Esophagus squamous epithelium (tissue), 5 donors: ENCODE measurements at regions not wholly inside any gene's neighbourhood (a gene's known extent, or its start where the extent isn't known, plus 50 kb on each side); places are given as distances from the start of the nearest gene placed in this dataset.

Experiments used
- DNase-seq: peaks from one replicate; lab custom pipeline; 2025; lab: John Stamatoyannopoulos, UW
- H3K27ac ChIP-seq, 4 donors: fragments of 200-600 bp; sonication (generic); one replicate each; pipeline ENCODE4 v1.5.1; 2016 to 2019; ENCODE audit warnings: mild to moderate bottlenecking in 1 of 4
- H3K27me3 ChIP-seq, 4 donors: fragments of 200-600 bp; sonication (generic); 1 replicate in 3 of 4; 2 replicates in 1 of 4; pipeline versions ENCODE4 v1.5.1 to v1.6.0; 2017 to 2021; ENCODE audit warnings: antibody characterized with exemption in 1 of 4
- H3K36me3 ChIP-seq, 3 donors: fragments of 200-600 bp; sonication (generic); one replicate each; pipeline ENCODE4 v1.5.1; 2016 to 2019
- H3K4me1 ChIP-seq, 3 donors: fragments of 200-600 bp; sonication (generic); one replicate each; pipeline ENCODE4 v1.5.1; 2017 to 2019
- H3K4me3 ChIP-seq, 4 donors: fragments of 200-600 bp; sonication (generic); 1 replicate in 3 of 4; 2 replicates in 1 of 4; pipeline ENCODE4 v1.5.1; 2016 to 2019; ENCODE audit warnings: mild to moderate bottlenecking in 2 of 4, moderate library complexity in 1 of 4
- H3K9me3 ChIP-seq, 3 donors: fragments of 200-600 bp; sonication (generic); one replicate each; pipeline ENCODE4 v1.5.1; 2016 to 2019
- POLR2A ChIP-seq, 4 donors: fragments of 450-650 bp; IDR thresholded peaks; one replicate each; pipeline ENCODE4 v1.6.1; 2017; ENCODE audit warnings: antibody characterized with exemption in 4 of 4, mild to moderate bottlenecking in 4 of 4, moderate library complexity in 3 of 4
- WGBS, 2 donors: methylation state at CpG; one replicate each; pipeline ENCODE4 v1.1.5; 2018; 5-methylcytosine and 5-hydroxymethylcytosine counted together
- intact Hi-C: fragments of 100-400 bp; cut with DNase I; formaldehyde crosslinking; loops from one replicate; pipeline ENCODE4 v1.15.0; 2022
- TF ChIP-seq, protein P1 (sequence below), 6 experiments: fragments of 450-650 bp in 4 of 6; fragments of 200-600 bp in 2 of 6; sonication (generic) in 2 of 6; IDR thresholded peaks; one replicate each; pipeline ENCODE4 v1.5.1; 2016 to 2019; ENCODE audit warnings: antibody characterized with exemption in 6 of 6, mild to moderate bottlenecking in 4 of 6, moderate library complexity in 4 of 6
- donor health status: DM: yes; HTN: yes; CAD: no.

DNA sequence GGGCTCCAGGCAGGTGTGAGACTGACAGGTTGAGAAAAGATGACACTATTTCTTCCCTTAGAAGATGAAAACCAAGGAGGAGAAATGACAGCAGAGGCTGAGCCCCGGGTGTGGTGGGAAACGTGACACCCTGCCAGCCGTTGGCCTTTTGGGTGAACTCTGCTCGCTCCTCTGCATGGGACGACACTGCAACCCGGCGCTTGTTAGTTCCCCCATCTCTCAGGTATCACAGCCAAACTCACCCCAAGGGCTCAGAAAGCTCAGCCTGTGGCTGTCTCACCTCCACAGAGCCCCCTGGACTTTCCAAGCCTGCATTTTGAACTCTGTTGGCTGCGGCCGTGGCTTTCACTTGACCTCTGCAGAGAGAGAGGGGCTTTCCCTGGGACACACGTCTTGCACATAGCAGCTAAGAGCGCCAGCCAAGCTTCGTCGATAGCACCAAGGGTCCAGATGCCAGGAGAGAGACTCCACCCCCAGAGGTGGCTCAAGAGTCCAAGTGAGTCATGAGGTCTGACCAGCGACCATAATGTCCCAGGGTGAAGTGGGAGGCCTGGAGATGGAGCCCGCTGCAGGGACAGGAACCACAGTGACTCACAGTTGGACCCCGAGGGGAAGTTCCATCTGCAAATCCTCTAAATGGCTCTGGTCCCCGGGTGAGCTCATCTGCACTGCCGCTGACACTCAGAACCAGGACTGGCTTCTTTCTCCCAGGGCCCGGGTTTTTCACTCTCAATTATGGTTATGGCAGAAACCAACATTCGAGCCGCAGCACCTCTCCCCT, 301.9 kb downstream of the SOX9 start:
- H3K4me3 ChIP-seq: no peak overlapping the region
- no peak for DNase-seq
- H3K27me3 ChIP-seq: no peaks in the 10 kb centered on the region
- intact Hi-C loops: no loop called here
- peaks cover 0 to 11% (median 0%) of the 10 kb centered on the region in 3 donors for H3K36me3 ChIP-seq
- peaks cover 0 to 9% (median 9%) of the 10 kb centered on the region in 3 donors for H3K9me3 ChIP-seq
- TF ChIP-seq, protein P1, sequence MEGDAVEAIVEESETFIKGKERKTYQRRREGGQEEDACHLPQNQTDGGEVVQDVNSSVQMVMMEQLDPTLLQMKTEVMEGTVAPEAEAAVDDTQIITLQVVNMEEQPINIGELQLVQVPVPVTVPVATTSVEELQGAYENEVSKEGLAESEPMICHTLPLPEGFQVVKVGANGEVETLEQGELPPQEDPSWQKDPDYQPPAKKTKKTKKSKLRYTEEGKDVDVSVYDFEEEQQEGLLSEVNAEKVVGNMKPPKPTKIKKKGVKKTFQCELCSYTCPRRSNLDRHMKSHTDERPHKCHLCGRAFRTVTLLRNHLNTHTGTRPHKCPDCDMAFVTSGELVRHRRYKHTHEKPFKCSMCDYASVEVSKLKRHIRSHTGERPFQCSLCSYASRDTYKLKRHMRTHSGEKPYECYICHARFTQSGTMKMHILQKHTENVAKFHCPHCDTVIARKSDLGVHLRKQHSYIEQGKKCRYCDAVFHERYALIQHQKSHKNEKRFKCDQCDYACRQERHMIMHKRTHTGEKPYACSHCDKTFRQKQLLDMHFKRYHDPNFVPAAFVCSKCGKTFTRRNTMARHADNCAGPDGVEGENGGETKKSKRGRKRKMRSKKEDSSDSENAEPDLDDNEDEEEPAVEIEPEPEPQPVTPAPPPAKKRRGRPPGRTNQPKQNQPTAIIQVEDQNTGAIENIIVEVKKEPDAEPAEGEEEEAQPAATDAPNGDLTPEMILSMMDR (IDR thresholded peaks at IDR 0.05): no peak
- WGBS, 2 donors: 38 to 40% methylated on average over 13 to 18 of the region's 21 CpGs
- H3K27ac ChIP-seq: peak overlapping the region in 2 of 4 donors; percentile 1 to 81
- H3K4me1 ChIP-seq: peaks cover 30 to 44% (median 32%) of the 10 kb centered on the region in 3 donors

DNA sequence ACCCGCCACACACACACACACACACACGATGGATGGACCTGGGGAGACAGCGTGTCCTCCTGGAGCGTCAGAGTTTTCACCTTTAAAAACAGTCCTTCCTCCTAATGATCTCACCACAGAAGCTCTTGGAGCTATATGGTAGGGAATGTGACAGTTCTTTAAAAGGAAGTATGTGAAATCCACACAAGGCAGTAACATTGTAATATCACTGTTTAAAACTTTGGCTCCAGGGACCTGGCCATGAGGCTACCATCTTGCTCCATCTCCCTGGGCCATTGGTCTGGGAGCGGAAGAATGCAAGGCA, 302.4 kb downstream of the SOX9 start:
- no peaks in the 10 kb centered on the region for H3K27me3 ChIP-seq
- 49 to 79% methylated on average over 5 of the region's 5 CpGs for WGBS, 2 donors

DNA sequence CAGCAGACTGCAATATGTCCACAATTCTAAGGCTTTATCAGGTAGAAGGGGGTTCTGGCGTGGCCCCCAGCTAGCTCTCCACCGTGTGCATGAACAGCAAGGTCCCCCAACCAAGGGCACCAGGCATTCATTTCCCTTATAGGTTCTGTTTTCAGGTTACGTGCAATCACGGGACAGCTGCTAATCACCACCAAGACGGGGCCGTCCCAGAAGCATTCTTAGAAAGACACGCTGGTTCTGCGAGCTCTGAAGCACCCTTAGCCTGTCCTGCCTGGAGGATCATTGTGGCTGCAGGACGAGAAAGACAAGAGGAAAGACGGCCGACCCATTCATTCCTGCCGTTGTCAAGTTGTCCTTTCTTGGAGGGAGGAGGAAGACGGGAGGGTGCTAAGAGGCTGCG, 302.9 kb downstream of the SOX9 start:
- WGBS, 2 donors: 73 to 76% methylated on average over 10 to 14 of the region's 14 CpGs
- intact Hi-C loops: no loop called here
- peaks cover 30 to 44% (median 32%) of the 10 kb centered on the region in 3 donors for H3K4me1 ChIP-seq
- no peak for TF ChIP-seq POLR2A (IDR thresholded peaks at IDR 0.05)
- TF ChIP-seq, protein P1 (IDR thresholded peaks at IDR 0.05): no peak
- no peak overlapping the region for H3K4me3 ChIP-seq
- H3K9me3 ChIP-seq: no peaks in the 10 kb centered on the region
- no peaks in the 10 kb centered on the region for H3K27me3 ChIP-seq
- DNase-seq: no peak
- H3K36me3 ChIP-seq: peaks cover 0 to under 1% (median 0%) of the 10 kb centered on the region in 3 donors
- H3K27ac ChIP-seq: no peak overlapping the region

More for the DNA sequence above, 302.4 kb downstream of the SOX9 start:
- TF ChIP-seq POLR2A (IDR thresholded peaks at IDR 0.05): no peak
- TF ChIP-seq, protein P1 (IDR thresholded peaks at IDR 0.05): no peak
- H3K9me3 ChIP-seq: peaks cover 0 to 4% (median 4%) of the 10 kb centered on the region in 3 donors
- intact Hi-C loops: no loop called here
- no peak overlapping the region for H3K4me3 ChIP-seq
- peaks cover 0 to 6% (median 0%) of the 10 kb centered on the region in 3 donors for H3K36me3 ChIP-seq
- H3K27ac ChIP-seq: peak overlapping the region in 2 of 4 donors; percentile 1 to 31
- peaks cover 30 to 44% (median 32%) of the 10 kb centered on the region in 3 donors for H3K4me1 ChIP-seq
- DNase-seq: no peak

DNA sequence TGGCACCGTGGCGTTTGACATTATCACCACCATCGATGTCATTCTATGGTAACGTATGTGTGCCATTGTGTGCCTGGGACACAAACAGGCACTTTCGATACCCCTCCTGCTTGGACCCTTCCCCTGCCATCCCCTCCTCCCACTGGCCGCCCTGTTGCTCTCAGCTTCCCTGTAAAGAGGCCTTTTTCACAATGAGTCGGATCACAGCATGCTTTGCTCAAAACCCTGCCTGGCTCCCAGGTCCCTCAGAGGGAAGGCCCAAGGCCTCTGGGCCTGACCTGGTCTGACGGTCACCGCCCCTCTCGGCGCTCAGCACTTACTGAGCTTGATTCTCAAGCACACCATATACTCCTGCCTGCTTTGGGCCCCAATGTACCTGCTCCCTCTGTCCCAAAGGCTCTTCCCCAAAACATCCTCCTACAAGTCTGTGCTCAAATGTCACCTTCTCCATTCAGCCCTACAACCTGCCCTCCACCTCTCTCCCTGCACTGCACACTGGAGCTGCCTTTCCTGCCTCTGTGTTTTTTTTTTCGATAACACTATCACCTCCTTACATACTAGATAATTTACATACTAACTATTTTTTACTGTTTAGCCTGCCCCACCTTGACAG, 303.8 kb downstream of the SOX9 start:
- H3K36me3 ChIP-seq: no peaks in the 10 kb centered on the region
- H3K4me3 ChIP-seq: no peak overlapping the region
- 90 to 94% methylated on average over 11 to 12 of the region's 12 CpGs for WGBS, 2 donors
- H3K4me1 ChIP-seq: peaks cover 30 to 40% (median 31%) of the 10 kb centered on the region in 3 donors
- no peak for DNase-seq
- intact Hi-C loops: no loop called here
- no peaks in the 10 kb centered on the region for H3K9me3 ChIP-seq
- no peak overlapping the region for H3K27ac ChIP-seq
- TF ChIP-seq, protein P1 (IDR thresholded peaks at IDR 0.05): no peak
- TF ChIP-seq POLR2A (IDR thresholded peaks at IDR 0.05): no peak
- no peaks in the 10 kb centered on the region for H3K27me3 ChIP-seq

DNA sequence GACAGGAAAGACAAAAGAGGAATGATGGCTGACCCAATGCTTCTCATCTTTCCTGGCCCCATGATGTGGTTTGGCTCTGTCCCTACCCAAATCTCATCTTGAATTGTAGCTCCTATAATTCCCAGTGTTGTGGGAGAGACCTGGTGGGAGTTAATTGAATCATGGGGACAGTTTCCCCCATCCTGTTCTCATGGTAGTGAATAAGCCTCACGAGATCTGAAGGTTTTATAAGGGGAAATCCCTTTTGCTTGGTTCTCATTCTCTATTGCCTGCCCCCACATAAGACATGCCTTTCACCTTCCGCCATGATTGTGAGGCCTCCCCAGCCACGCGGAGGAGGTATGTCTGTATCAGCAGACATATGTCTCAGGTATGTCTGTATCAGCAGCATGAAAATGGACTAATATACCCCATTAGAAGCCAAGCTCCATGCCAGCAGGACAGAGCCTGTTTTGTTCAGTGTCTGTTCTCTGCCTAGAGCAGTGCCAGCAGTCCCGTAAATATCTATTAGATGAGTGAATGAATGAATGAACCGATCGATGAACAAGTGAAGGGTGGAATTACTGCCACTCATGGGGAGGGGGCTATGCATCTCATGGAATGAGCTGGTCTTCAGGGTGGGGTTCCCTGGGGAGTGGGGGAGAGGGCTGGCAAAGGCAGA, 304.4 kb downstream of the SOX9 start:
- intact Hi-C loops: no loop called here
- Histone ChIP-seq H3K27me3 (no peaks in the 10 kb centered on the region), H3K36me3 (no peaks in the 10 kb centered on the region), H3K4me1 (peaks cover 24 to 34% (median 25%) of the 10 kb centered on the region in 3 donors), H3K9me3 (no peaks in the 10 kb centered on the region), H3K4me3 (no peak overlapping the region), H3K27ac (no peak overlapping the region)
- no peak for DNase-seq
- TF ChIP-seq, protein P1 (IDR thresholded peaks at IDR 0.05): no peak
- TF ChIP-seq POLR2A (IDR thresholded peaks at IDR 0.05): no peak
- 78 to 93% methylated on average over 7 of the region's 7 CpGs for WGBS, 2 donors
